Central memory CD8-positive, alpha-beta T cell (primary cell): ENCODE measurements at regions not wholly inside any gene's neighbourhood (a gene's known extent, or its start where the extent isn't known, plus 50 kb on each side); places are given as distances from the start of the nearest gene placed in this dataset.

Experiments
- ATAC-seq: fragments of 150-1000 bp; cut with Tn5 transposase; replicated peaks from 2 replicates; pipeline ENCODE4 v1.10.0; 2022; ENCODE audit warnings: mild to moderate bottlenecking, moderate FRiP score, moderate number of reproducible peaks; ENCODE audit not compliant: poor library complexity, severe bottlenecking; ENCODE audit errors: extremely low read depth
- DNase-seq, 2 donors: peaks; one replicate each; pipeline ENCODE4 v3.0.0; 2021; ENCODE audit warnings: low spot score in 2 of 2
- H3K27ac Mint-ChIP-seq: one replicate; pipeline ENCODE4 v1.8.0; 2022; ENCODE audit warnings: low read depth, mild to moderate bottlenecking, moderate library complexity, mixed read lengths
- H3K27me3 Mint-ChIP-seq: one replicate; pipeline ENCODE4 v1.8.0; 2022; ENCODE audit warnings: mixed read lengths
- H3K36me3 Mint-ChIP-seq: one replicate; pipeline ENCODE4 v1.8.0; 2022; ENCODE audit warnings: mild to moderate bottlenecking, moderate library complexity, mixed read lengths; ENCODE audit not compliant: insufficient read depth
- H3K4me1 Mint-ChIP-seq: one replicate; pipeline ENCODE4 v1.8.0; 2022; ENCODE audit warnings: mixed read lengths
- H3K4me3 Mint-ChIP-seq: one replicate; pipeline ENCODE4 v1.8.0; 2022; ENCODE audit warnings: mild to moderate bottlenecking, moderate library complexity, mixed read lengths
- H3K9me3 Mint-ChIP-seq: one replicate; pipeline ENCODE4 v1.8.0; 2022; ENCODE audit warnings: mixed read lengths

- no peak for ATAC-seq
- H3K9me3 Mint-ChIP-seq, result no peaks in the 10 kb centered on the region
- no peak overlapping the region for H3K4me3 Mint-ChIP-seq
- no peak overlapping the region for H3K27ac Mint-ChIP-seq
- H3K36me3 Mint-ChIP-seq, result no peaks in the 10 kb centered on the region
- no peak for DNase-seq
- no peaks in the 10 kb centered on the region for H3K4me1 Mint-ChIP-seq
- peaks cover 27% of the 10 kb centered on the region for H3K27me3 Mint-ChIP-seq
Observed at GRCh38 chr6:139832493-139833305, 458.3 kb upstream of the CITED2 start.

GRCh38 chr6:139829576-139829975 lies 455.1 kb upstream of the CITED2 start:
- ATAC-seq (no peak), DNase-seq (no peak)
- Mint-ChIP-seq H3K4me1 (no peaks in the 10 kb centered on the region), H3K27me3 (peaks cover 41% of the 10 kb centered on the region), H3K4me3 (no peak overlapping the region), H3K27ac (no peak overlapping the region), H3K36me3 (no peaks in the 10 kb centered on the region), H3K9me3 (no peaks in the 10 kb centered on the region)

GRCh38 chr6:139828751-139829519 lies 454.5 kb upstream of the CITED2 start:
- Mint-ChIP-seq H3K27me3 (peaks cover 41% of the 10 kb centered on the region), H3K27ac (no peak overlapping the region), H3K4me1 (no peaks in the 10 kb centered on the region), H3K9me3 (no peaks in the 10 kb centered on the region), H3K4me3 (no peak overlapping the region), H3K36me3 (no peaks in the 10 kb centered on the region)
- DNase-seq, result no peak
- no peak for ATAC-seq

GRCh38 chr6:139825935-139826374 lies 451.5 kb upstream of the CITED2 start:
- Mint-ChIP-seq H3K4me1 (no peaks in the 10 kb centered on the region), H3K27me3 (peaks cover 42% of the 10 kb centered on the region), H3K27ac (no peak overlapping the region), H3K4me3 (no peak overlapping the region), H3K36me3 (no peaks in the 10 kb centered on the region), H3K9me3 (no peaks in the 10 kb centered on the region)
- no peak for ATAC-seq
- DNase-seq, result no peak

DNA sequence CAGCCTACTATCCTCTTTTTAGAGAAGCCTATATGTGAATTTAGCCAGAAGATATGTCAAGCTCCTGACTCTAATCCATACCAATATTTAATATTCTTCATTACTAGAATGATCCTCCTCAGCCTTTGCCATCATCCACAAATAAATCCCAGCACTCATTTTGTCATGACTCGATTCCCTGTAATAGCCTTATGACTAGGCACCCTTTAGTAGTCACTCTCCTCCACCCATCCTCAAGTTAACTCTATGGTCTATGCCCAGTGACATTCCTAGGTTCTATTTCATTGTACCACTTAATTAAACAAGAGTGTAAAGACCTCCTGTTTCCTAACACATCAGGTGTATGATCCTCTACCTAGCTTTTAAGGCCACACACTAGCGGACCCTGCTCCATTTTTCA lies 450.4 kb upstream of the CITED2 start:
- no peak overlapping the region for H3K27ac Mint-ChIP-seq
- no peaks in the 10 kb centered on the region for H3K4me1 Mint-ChIP-seq
- H3K27me3 Mint-ChIP-seq, result peaks cover 45% of the 10 kb centered on the region
- no peaks in the 10 kb centered on the region for H3K36me3 Mint-ChIP-seq
- H3K4me3 Mint-ChIP-seq, result no peak overlapping the region
- DNase-seq, result no peak
- ATAC-seq, result no peak
- no peaks in the 10 kb centered on the region for H3K9me3 Mint-ChIP-seq

DNA sequence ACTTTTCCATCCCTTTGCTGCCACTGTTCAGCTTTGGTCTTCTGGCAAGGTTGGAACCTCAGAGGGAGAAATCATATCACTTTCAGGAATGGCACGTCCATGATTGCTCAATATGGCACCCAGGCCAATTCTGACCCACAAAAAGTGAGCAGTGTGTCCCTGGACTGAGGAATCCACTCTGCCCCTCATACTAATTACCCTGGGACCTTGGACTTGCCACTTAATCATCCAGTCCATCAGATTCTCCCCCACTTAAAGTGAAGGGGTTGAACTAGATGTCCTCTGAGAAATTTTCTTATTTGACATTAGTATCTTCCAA lies 449.3 kb upstream of the CITED2 start:
- no peak for DNase-seq
- Mint-ChIP-seq H3K27ac (no peak overlapping the region), H3K27me3 (peaks cover 53% of the 10 kb centered on the region), H3K4me1 (no peaks in the 10 kb centered on the region), H3K36me3 (no peaks in the 10 kb centered on the region), H3K9me3 (no peaks in the 10 kb centered on the region), H3K4me3 (no peak overlapping the region)
- no peak for ATAC-seq

- Mint-ChIP-seq H3K27me3 (peaks cover 55% of the 10 kb centered on the region), H3K4me1 (no peaks in the 10 kb centered on the region), H3K9me3 (no peaks in the 10 kb centered on the region), H3K4me3 (no peak overlapping the region), H3K36me3 (no peaks in the 10 kb centered on the region), H3K27ac (no peak overlapping the region)
- ATAC-seq (no peak), DNase-seq (no peak)
Observed at GRCh38 chr6:139823099-139823807, 448.8 kb upstream of the CITED2 start.

DNA sequence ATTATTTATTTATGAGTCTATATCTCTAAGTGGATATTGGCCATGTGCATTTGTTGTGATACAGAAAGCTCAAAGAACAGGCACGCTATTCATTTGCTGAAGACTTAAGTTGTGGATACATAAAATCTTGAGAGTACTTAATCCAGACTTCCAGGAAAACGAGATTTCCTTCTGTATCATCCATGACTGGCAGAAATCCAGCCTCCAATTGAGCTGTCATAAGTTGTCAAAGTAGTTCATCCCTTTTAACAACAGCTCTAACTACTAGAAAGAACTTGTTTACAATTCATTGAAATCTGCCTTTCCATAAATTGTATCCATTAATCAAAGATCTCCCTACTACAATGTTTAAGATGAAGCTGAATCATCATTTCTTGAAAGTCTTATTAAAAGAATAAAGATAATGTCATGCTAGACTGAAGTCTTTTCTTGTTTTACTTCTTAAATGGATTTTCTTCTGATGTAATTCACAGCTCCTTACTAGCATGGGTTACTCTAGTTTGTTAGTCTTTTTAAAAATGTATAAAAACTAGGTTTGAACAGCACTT lies 447.3 kb upstream of the CITED2 start:
- no peak overlapping the region for H3K27ac Mint-ChIP-seq

DNA sequence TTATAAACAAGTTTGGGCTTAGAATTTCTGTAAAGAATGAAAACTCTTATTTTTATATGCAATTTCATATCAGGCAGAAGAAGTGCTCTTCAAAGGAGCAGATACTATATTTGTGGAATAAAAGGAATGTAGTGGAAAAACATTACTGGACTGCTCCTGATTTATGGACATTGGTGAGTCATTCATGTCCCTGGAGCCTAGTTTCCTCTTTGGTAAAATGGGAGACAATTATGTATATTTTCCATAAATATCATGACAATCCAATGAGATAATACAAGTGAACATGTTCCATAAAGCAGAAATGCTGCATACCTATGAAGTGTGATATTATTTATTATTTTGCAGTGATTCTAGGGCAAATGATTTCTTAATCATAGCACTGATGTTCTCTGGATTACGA lies 445.8 kb upstream of the CITED2 start:
- DNase-seq, result no peak
- H3K27me3 Mint-ChIP-seq, result peaks cover 63% of the 10 kb centered on the region
- no peak overlapping the region for H3K4me3 Mint-ChIP-seq
- no peak for ATAC-seq
- H3K9me3 Mint-ChIP-seq, result no peaks in the 10 kb centered on the region
- H3K36me3 Mint-ChIP-seq, result no peaks in the 10 kb centered on the region
- H3K4me1 Mint-ChIP-seq, result no peaks in the 10 kb centered on the region
- H3K27ac Mint-ChIP-seq, result no peak overlapping the region

More for the DNA sequence above, 447.3 kb upstream of the CITED2 start:
- Mint-ChIP-seq H3K27me3 (peaks cover 61% of the 10 kb centered on the region), H3K4me1 (no peaks in the 10 kb centered on the region), H3K36me3 (no peaks in the 10 kb centered on the region), H3K4me3 (no peak overlapping the region), H3K9me3 (no peaks in the 10 kb centered on the region)
- ATAC-seq (no peak), DNase-seq (no peak)

DNA sequence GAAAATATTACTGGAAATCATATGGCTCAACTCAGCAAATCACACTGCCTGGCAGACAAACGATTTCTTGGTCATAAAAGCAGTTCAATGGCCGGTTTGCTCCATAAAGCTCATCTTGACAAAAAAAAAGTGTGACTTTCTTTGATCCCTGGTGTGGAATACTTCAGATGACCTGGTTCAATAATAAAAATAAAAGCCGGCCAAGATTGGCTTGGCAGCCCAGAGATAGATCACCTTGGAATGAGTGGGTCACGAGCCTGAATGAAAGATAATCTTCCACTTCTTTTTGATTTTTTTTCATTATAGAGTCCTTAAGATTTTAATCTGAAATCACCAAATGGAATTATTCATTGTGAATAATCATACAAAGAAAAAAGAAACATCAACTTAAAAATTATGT lies 445.3 kb upstream of the CITED2 start:
- no peaks in the 10 kb centered on the region for H3K36me3 Mint-ChIP-seq
- DNase-seq, result no peak
- H3K27me3 Mint-ChIP-seq, result peaks cover 67% of the 10 kb centered on the region
- H3K4me1 Mint-ChIP-seq, result no peaks in the 10 kb centered on the region
- H3K4me3 Mint-ChIP-seq, result no peak overlapping the region
- no peaks in the 10 kb centered on the region for H3K9me3 Mint-ChIP-seq
- no peak overlapping the region for H3K27ac Mint-ChIP-seq
- ATAC-seq, result no peak

DNA sequence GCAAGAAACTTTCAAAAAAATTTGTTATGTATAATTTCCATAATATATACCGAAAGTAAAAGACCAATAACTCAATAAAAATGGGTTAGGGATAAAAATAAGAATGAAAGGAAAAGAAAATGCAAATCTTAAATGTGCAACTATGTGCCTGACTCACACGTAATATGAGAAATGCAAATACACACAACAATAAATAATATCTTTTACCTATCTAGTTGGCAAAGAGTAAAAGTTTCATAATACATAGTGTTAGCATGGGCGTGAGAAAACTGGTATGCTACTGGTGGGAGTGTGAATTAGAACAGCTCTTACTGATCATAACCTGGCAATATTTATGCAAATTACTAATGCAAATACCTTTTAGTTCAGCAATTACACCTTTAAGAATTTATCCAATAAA lies 438.5 kb upstream of the CITED2 start:
- Mint-ChIP-seq H3K36me3 (no peaks in the 10 kb centered on the region), H3K9me3 (no peaks in the 10 kb centered on the region), H3K27me3 (peaks cover 43% of the 10 kb centered on the region), H3K4me3 (no peak overlapping the region), H3K27ac (no peak overlapping the region), H3K4me1 (no peaks in the 10 kb centered on the region)
- ATAC-seq (no peak), DNase-seq (no peak)

DNA sequence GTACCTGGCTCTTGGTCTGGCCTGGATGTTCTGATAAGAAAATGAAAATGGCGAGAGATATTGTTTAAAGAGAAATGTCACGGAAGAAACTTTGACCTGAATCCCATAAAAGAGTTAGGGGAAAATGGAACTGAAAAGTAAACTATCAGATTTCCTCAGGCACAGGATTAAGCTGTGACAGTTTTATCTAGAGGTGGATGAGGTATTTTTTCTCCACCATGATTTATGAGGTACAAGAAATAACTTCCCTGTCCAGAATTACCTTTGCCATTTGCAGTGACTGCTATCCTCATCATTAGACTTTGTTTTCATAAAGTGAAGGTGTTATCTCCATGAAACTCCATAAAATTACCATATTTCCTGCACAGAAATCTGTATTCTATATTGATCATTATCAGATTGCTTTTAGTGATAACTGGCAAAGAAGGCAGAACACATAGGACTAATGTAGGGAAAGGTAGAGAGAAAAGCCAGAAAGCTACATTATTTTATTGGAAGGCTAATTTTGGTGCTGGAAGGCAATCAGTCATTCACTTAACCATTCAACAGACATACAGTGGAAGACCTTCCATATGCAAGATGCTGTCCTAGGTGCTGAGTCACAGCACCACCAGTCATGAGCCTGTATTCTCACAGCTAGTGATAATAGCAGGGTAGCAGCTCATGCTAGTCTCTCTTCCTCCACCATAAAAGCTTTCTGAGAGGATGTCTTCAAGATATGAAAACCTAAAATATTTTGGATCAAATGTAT lies 427.3 kb upstream of the CITED2 start:
- ATAC-seq, result no peak
- no peaks in the 10 kb centered on the region for H3K9me3 Mint-ChIP-seq
- no peaks in the 10 kb centered on the region for H3K4me1 Mint-ChIP-seq
- H3K36me3 Mint-ChIP-seq, result no peaks in the 10 kb centered on the region
- no peak overlapping the region for H3K27ac Mint-ChIP-seq
- no peak overlapping the region for H3K4me3 Mint-ChIP-seq
- no peak for DNase-seq
- peaks cover 19% of the 10 kb centered on the region for H3K27me3 Mint-ChIP-seq
